IMR-90 (cell line): ENCODE measurements at regions not wholly inside any gene's neighbourhood (a gene's known extent, or its start where the extent isn't known, plus 50 kb on each side); places are given as distances from the start of the nearest gene placed in this dataset.

Experiments
- CEBPB ChIP-seq: IDR thresholded peaks from 2 replicates; pipeline ENCODE4 v1.6.1; 2012; ENCODE audit warnings: low read depth, low read length, improper control_type of control experiment
- MAFK ChIP-seq: IDR thresholded peaks from 2 replicates; pipeline ENCODE4 v1.6.1; 2012; ENCODE audit warnings: low read depth, low read length, improper control_type of control experiment
- MAZ ChIP-seq: IDR thresholded peaks from 2 replicates; pipeline ENCODE4 v1.6.1; 2012; ENCODE audit warnings: low read depth, mild to moderate bottlenecking, low read length, improper control_type of control experiment, moderate library complexity, borderline replicate concordance
- MXI1 ChIP-seq: IDR thresholded peaks from 2 replicates; pipeline ENCODE4 v1.6.1; 2012; ENCODE audit warnings: low read depth, mild to moderate bottlenecking, low read length, moderate library complexity, borderline replicate concordance
- POLR2A ChIP-seq: IDR thresholded peaks from 2 replicates; pipeline ENCODE4 v1.6.1; 2012; ENCODE audit warnings: mild to moderate bottlenecking, low read depth, low read length
- RAD21 ChIP-seq: IDR thresholded peaks from 2 replicates; pipeline ENCODE4 v1.6.1; 2012; ENCODE audit warnings: low read length, improper control_type of control experiment
- RCOR1 ChIP-seq: IDR thresholded peaks from 2 replicates; pipeline ENCODE4 v1.6.1; 2012; ENCODE audit warnings: mild to moderate bottlenecking, low read length, improper control_type of control experiment; ENCODE audit not compliant: insufficient replicate concordance
- RFX5 ChIP-seq: IDR thresholded peaks from 2 replicates; pipeline ENCODE4 v1.8.0; 2012; ENCODE audit warnings: low read depth, mild to moderate bottlenecking, low read length, moderate library complexity
- TF ChIP-seq, protein P1 (sequence below): conservative IDR thresholded peaks from 2 replicates; pipeline ENCODE4 v1.5.1; 2012; ENCODE audit warnings: mild to moderate bottlenecking, low read depth, low read length, improper control_type of control experiment
- TF ChIP-seq, protein P2 (sequence below): fragments of 150-350 bp; IDR thresholded peaks from 2 replicates; pipeline ENCODE4 v1.6.1; 2016; ENCODE audit warnings: low read depth, mild to moderate bottlenecking, low read length, moderate library complexity, borderline replicate concordance

DNA sequence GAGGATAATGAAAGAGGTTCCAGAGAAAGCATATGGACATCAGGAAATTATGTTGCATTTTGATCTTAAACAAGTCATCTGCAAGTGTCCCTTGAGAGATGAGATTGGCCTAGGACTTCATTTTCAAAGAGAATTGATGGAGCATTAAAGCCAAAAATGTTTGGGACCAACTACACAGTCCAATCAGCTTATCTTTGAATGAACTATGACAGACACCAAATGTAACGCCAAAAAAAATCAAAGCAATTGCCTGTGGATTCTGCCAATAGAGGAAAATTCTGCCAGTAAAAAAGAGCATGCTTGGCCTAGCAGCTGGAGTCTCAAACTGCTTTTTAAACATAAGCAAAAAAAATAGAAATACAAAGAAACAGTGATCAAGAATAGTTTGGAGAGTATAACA is 594.5 kb upstream of the CHAC2 start:
- TF ChIP-seq MAZ, result no peak
- TF ChIP-seq, protein P1, sequence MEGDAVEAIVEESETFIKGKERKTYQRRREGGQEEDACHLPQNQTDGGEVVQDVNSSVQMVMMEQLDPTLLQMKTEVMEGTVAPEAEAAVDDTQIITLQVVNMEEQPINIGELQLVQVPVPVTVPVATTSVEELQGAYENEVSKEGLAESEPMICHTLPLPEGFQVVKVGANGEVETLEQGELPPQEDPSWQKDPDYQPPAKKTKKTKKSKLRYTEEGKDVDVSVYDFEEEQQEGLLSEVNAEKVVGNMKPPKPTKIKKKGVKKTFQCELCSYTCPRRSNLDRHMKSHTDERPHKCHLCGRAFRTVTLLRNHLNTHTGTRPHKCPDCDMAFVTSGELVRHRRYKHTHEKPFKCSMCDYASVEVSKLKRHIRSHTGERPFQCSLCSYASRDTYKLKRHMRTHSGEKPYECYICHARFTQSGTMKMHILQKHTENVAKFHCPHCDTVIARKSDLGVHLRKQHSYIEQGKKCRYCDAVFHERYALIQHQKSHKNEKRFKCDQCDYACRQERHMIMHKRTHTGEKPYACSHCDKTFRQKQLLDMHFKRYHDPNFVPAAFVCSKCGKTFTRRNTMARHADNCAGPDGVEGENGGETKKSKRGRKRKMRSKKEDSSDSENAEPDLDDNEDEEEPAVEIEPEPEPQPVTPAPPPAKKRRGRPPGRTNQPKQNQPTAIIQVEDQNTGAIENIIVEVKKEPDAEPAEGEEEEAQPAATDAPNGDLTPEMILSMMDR, result no peak
- no peak for TF ChIP-seq RAD21
- TF ChIP-seq POLR2A, result no peak
- no peak for TF ChIP-seq MXI1
- TF ChIP-seq RCOR1, result no peak
- no peak for TF ChIP-seq CEBPB
- TF ChIP-seq, protein P2, sequence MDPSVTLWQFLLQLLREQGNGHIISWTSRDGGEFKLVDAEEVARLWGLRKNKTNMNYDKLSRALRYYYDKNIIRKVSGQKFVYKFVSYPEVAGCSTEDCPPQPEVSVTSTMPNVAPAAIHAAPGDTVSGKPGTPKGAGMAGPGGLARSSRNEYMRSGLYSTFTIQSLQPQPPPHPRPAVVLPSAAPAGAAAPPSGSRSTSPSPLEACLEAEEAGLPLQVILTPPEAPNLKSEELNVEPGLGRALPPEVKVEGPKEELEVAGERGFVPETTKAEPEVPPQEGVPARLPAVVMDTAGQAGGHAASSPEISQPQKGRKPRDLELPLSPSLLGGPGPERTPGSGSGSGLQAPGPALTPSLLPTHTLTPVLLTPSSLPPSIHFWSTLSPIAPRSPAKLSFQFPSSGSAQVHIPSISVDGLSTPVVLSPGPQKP, result no peak
- no peak for TF ChIP-seq MAFK
- TF ChIP-seq RFX5, result no peak
